K562 (cell line): ENCODE measurements at regions not wholly inside any gene's neighbourhood (a gene's known extent, or its start where the extent isn't known, plus 50 kb on each side); places are given as distances from the start of the nearest gene placed in this dataset.

Experiments used
- ATF2 ChIP-seq: sonication (generic); formaldehyde crosslinking; IDR thresholded peaks from 2 replicates; pipeline ENCODE4 v1.8.1; 2022; ENCODE audit warnings: missing genetic modification reagents
- ETS1 ChIP-seq: conservative IDR thresholded peaks from 2 replicates; pipeline ENCODE4 v1.6.1; 2011; ENCODE audit warnings: low read depth, mild to moderate bottlenecking, low read length; ENCODE audit not compliant: control insufficient read depth

GRCh38 chr11:87908086-87908485 is 267.2 kb downstream of the RAB38 start:
- TF ChIP-seq ATF2 (CRISPR knock-in tag) (no peak), ETS1 (no peak)
